Activated T-helper 1 cell treated with anti-CD3 and anti-CD28 coated beads, Interleukin-12 subunit alpha, Interleukin-12 subunit beta, Interleukin-2, Interleukin-4 antibody, amounts not matched to agents 30 ng/mL and 10 ng/mL and 1 ng/mL, durations not matched to agents 14 hours and 24 hours and 36 hours (primary cell): ENCODE measurements at regions not wholly inside any gene's neighbourhood (a gene's known extent, or its start where the extent isn't known, plus 50 kb on each side); places are given as distances from the start of the nearest gene placed in this dataset.

Experiments used
- DNase-seq: peaks from one replicate; pipeline ENCODE4 v3.0.0; 2021; ENCODE audit warnings: low spot score
- H3K27ac Mint-ChIP-seq: one replicate; pipeline ENCODE4 v1.8.0; 2021; ENCODE audit warnings: mild to moderate bottlenecking, mixed read lengths
- H3K27me3 Mint-ChIP-seq: one replicate; pipeline ENCODE4 v1.8.0; 2022; ENCODE audit warnings: mild to moderate bottlenecking, moderate library complexity, mixed read lengths; ENCODE audit not compliant: insufficient read depth
- H3K36me3 Mint-ChIP-seq: one replicate; pipeline ENCODE4 v1.8.0; 2021; ENCODE audit warnings: low read depth, mixed read lengths
- H3K4me1 Mint-ChIP-seq: one replicate; pipeline ENCODE4 v1.8.0; 2021; ENCODE audit warnings: low read depth, mixed read lengths
- H3K4me3 Mint-ChIP-seq: one replicate; pipeline ENCODE4 v1.8.0; 2021; ENCODE audit warnings: mild to moderate bottlenecking, moderate library complexity, mixed read lengths
- H3K9me3 Mint-ChIP-seq: one replicate; pipeline ENCODE4 v1.8.0; 2021; ENCODE audit warnings: mixed read lengths
- intact Hi-C: fragments of 100-400 bp; cut with micrococcal nuclease; formaldehyde crosslinking; loops from one replicate; pipeline ENCODE4 v1.15.1; 2024

DNA sequence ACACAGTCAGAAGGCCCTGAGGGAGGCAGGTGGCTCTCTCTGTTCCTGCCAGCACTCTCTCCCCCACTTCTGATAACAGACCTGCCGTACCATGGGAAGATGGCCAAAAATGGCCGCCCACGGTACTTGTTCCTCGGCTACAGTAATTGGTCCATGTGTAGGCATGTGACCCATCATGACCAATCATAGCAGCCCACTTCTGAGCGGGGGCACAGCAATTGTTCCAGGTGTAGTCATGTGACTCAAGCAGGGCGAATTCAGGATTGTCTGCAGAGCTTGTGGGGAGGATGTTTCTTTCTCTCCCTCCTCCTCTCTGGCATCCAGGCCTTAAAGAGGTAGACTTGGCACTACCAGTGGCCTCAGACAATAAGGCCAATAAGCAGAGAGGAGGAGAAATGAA lies 250.4 kb downstream of the MRTFB start:
- Mint-ChIP-seq H3K27me3 (peaks cover 2% of the 10 kb centered on the region), H3K4me1 (no peaks in the 10 kb centered on the region), H3K36me3 (no peaks in the 10 kb centered on the region), H3K9me3 (no peaks in the 10 kb centered on the region), H3K27ac (no peak overlapping the region), H3K4me3 (no peak overlapping the region)
- intact Hi-C loops = no loop called here
- no peak for DNase-seq

DNA sequence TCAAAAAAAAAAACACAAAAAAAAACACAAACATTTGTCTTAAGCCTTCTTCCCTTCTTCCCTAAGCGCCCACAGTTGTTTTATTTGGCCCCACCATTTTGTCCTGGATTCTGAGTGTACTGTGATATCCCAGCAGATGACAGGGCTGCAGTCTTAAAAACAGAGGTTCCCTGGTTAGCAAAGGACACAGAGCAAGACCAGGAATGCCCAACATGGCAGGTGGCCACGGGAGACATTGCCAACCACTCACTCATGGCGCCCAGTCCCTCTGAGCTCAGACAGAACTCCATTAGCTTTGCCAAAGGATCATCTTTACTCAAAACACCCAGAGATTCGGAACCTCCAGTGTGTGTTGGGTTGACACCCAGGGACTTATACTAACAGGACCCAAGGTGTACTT lies 249.3 kb downstream of the MRTFB start:
- Mint-ChIP-seq H3K4me1 (no peaks in the 10 kb centered on the region), H3K4me3 (no peak overlapping the region), H3K27me3 (peaks cover 2% of the 10 kb centered on the region), H3K9me3 (no peaks in the 10 kb centered on the region), H3K36me3 (no peaks in the 10 kb centered on the region), H3K27ac (no peak overlapping the region)
- intact Hi-C loops = no loop called here
- DNase-seq = no peak
